NB4 (cell line): ENCODE measurements at regions not wholly inside any gene's neighbourhood (a gene's known extent, or its start where the extent isn't known, plus 50 kb on each side); places are given as distances from the start of the nearest gene placed in this dataset.

Source experiments
- CTCF ChIP-seq: IDR thresholded peaks from one replicate; pipeline ENCODE4 v1.5.1; 2012; ENCODE audit warnings: low read depth, low read length
- MAX ChIP-seq: IDR thresholded peaks from 2 replicates; pipeline ENCODE4 v1.6.1; 2011; ENCODE audit warnings: low read depth, low read length
- MYC ChIP-seq: IDR thresholded peaks from 2 replicates; pipeline ENCODE4 v1.6.1; 2011; ENCODE audit warnings: low read depth, low read length
- POLR2A ChIP-seq: IDR thresholded peaks from 2 replicates; pipeline ENCODE4 v1.6.1; 2011; ENCODE audit warnings: mild to moderate bottlenecking; ENCODE audit not compliant: insufficient read length; ENCODE audit errors: extremely low read depth

- TF ChIP-seq POLR2A (no peak), CTCF (no peak), MAX (no peak), MYC (no peak)
Measured at GRCh38 chr17:70343114-70343513, 173.8 kb downstream of the KCNJ2 start.
